HG03039 (cell line): ENCODE measurements at regions not wholly inside any gene's neighbourhood (a gene's known extent, or its start where the extent isn't known, plus 50 kb on each side); places are given as distances from the start of the nearest gene placed in this dataset.
"Not testable (repeated sequence)": the region's sequence is repeated elsewhere in the genome, so short reads cannot be mapped to it uniquely, and the experiment has no call there.

Experiments
- ATAC-seq: cut with Tn5 transposase; IDR thresholded peaks from one replicate; pipeline ENCODE4 v1.9.1; 2021; ENCODE audit warnings: mild to moderate bottlenecking, moderate library complexity; ENCODE audit not compliant: unreplicated experiment

DNA sequence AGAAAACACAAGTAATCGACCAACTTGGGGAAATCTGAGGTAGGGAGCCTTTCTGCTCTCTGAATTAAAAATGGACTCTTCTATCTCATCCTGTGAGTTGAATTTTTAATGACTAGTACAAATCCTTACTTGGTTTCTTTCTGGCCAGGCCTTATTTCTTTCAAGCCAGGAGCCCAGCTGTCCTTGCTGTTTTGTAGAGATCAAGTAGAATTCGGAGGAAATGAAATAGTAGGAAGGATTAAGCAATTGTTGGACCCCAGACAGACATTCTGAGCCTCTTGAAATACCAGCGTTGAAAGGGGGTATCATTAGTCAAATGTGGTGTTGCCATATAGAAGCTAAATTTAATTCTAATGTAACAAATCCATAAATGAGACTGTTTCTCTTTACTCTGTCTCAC, 53.7 kb upstream of the SMIM15 start:
- ATAC-seq = no peak

- no peak for ATAC-seq
Observed at GRCh38 chr5:61216741-61217140, 54.5 kb upstream of the SMIM15 start.

DNA sequence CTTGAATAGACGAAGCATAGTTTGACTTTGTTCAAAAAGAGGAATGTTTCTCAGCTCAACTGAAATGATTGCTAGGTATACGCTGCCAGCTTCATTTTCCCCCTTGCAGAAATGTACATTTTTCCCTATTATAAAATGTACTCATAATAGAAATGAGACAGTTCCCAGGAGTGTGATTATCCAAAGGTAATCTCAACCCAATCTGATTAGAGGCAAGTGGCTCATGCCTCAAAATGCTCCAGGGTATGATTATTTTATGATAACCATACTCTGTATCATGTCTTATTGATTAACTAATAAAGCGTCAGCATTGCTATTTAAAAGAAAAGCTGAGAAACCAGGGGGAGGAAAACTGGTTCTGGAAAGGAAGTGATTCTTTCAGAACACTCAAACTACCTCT, 54.9 kb upstream of the SMIM15 start:
- ATAC-seq = no peak

DNA sequence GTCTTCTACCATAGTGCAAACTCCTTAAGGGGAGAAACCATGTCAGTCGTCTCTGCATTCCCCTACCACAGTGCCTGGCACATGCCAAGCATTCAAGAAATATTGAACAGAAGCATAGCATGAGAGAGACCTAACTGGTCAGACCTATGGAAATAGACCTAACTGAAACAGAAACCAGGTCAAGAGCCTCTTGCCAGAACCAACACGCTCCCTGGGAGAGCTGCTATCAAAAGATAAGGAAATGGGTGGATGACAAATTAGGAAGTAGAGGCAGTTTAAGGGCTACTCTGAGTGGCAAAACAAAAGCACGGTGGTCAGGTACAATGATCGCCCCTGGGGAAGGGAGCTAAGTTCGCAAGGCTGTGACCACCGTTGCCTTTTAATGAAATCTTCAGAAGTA, 66.0 kb upstream of the SMIM15 start:
- no peak for ATAC-seq

DNA sequence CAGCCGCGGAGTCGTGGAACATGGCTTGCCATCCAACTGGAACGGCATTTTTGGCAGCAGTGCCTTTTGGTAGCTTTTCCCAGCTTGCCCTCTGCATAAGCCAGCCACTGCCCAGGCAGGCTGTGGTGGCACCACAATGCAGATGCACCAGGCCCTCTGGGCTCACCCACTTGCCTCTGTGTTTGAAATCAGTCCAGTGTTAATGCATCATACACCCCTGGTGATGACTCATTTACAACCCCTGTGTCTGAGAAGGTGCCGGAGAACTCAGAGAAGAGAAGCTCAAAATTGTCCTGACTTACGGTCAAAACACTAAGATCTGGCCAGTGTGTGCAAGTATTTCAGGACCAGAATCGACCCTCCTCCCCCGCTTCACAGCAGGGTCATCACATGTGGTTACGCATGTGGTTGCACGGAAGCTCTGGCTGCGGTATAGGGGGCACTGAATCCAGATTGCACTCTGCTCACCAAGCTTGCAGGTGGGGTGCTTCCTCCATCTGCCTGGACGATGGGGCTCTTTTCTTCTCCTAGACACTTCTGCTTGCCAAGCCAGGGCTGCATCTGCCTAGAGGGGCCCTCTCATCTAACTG, 66.5 kb upstream of the SMIM15 start:
- ATAC-seq = peak; percentile 57

GRCh38 chr5:61229416-61229815, 67.1 kb upstream of the SMIM15 start:
- no peak for ATAC-seq

- ATAC-seq = no peak
Observed at GRCh38 chr5:61230492-61230891, 68.2 kb upstream of the SMIM15 start.

DNA sequence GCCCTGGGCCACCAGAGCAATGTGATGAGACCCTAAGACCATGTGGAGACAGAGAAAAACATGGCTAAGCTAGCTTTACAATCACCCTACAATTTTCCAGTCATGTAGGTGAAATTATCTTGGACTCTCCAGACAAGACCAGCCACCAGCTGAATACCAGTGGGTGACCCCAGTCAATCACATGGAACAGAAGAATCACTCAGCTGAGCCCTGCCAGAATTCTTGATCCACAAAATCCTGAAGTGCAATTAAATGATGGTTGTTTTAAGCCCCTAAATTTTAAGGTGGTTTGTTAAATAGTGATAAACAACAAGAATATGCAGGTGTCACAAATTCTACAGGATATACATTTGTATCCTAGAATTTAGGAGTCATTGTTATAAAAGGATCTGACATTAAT, 69.5 kb upstream of the SMIM15 start:
- ATAC-seq = no peak

DNA sequence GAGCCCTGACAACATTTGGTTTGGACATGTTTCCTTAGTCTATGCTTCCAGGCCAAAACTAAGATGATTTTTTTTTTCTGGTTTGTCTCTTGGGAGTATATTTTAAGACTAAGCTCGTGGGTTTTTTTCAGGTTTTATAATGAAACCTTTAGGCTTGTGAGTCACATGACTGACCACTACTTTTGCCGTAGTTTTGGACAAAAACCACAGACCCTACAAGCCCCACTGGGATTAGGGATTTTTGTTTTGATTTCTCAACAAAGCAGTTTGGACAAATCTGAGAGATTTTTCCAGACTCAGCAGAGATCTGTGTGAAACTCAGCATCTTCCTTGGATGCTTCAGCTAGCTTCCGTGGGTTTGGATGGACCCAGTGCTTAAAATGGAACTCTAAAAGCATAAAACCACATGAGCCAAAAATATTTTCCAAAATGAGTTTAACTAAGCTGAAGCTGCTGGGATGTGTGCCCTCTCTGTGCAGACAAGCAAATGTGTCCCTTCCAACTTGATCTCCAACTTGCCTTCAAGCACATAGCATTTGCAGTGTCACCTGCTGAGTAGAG, 70.3 kb upstream of the SMIM15 start:
- no peak for ATAC-seq

- ATAC-seq = no peak
Observed at GRCh38 chr5:61234019-61234418, 71.8 kb upstream of the SMIM15 start.

DNA sequence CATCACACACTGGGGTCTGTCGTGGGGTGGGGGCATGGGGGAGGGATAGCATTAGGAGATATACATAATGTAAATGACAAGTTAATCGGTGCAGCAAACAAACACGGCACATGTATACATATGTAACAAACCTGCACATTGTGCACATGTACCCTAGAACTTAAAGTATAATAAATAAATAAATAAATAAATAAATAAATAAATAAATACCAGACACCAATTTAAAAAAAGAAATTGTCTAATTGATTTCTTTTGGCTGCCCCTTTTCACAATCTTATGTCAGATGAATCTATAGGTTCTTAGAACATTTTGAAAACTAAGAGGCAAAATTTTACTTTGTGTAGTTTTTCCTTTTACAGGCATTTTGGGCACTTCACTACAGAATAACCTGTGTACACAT, 74.4 kb upstream of the SMIM15 start:
- ATAC-seq = not testable (repeated sequence)

DNA sequence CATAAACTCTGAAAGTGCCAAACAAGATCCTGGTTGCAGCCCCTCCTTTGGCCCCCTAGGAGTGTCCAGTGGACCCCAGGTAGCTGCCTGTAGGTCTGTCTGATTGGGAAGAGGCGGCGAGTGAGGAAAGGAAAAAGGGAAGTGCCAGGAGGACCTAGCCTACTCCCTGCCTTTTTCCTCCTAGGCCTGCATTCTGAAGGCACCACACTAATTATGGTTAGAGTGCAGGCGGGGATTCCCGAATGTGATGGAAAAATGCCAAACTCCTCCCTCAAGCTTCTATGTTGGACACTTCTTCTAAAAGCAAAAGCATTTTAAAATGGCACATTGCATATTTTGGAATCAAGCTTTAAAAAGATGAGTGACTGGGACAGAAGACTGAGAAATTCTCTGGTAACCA, 83.2 kb upstream of the SMIM15 start:
- ATAC-seq = no peak

GRCh38 chr5:61245936-61246335, 83.7 kb upstream of the SMIM15 start:
- ATAC-seq = no peak

DNA sequence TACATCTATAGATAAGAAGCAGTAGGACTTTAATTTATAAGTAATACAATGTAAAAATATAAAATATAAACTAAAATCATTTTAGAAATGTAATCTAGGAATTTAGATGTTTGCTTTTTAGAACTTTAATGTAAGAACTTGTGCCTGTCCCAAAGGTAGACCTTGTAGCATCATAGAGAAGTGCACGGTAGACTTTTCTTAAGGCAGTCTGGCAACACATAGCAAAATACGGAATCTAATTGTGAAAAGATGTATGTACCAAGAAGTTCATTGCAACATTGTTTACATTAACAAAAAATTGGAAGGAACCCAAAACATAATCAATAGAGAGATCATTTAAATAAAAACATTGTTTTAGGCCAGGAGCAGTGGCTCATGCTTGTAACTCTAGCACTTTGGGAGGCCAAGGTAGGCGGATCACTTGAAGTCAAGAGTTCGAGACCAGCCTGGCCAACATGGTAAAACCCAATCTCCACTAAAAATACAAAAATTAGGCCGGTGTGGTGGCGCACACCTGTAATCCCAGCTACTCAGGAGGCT, 84.6 kb upstream of the SMIM15 start:
- no peak for ATAC-seq

DNA sequence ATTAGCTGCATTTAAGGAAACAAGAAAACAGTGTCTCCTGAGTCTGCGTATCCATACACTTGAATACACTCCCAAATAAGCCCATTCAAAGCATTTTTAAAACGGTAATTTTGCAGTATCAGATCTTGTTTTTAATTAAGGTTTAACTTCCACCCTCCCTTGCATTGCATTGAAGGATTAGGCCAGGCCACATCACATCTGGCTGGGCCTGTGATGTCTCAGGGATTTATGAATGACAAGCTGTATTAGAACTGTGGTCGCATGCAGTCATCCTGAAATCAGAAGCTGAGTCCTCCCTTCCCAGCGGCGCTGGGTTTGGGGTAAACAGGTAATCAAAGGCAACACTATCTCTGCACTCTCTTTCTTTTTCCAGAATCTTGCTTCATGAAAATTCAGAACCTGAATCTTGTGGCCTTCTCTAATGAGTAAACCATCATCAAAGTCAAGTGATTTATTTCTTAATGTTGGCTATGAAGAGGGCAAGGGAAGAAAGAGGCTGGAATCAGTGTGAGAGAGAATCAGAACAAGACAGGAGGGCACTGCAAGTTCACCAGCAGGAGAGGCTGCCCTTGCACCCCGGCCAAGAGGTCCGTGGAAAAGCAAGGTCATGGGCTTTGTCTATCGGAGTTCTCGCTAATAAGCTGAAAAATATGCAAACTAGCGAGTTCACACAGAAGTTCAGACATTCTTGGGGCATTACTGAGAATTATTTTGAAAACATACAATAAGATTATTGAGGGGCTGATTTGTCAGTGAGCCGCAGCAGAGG, 80.0 kb upstream of the ZSWIM6 start:
- ATAC-seq = no peak

DNA sequence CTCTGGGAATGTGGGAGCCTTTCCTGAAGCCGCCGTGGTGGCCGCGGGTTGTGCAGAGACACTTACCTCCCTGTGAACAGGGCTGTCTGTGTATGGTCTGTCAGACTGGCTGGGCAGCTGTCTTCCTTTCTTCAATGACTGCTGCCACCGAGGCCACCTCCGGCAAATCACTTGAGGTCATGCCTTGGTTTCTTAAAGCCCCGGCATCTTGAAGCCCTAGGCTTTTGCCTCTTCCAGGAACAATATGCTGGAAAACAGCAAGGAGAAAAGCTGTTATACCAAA, 79.5 kb upstream of the ZSWIM6 start:
- no peak for ATAC-seq

DNA sequence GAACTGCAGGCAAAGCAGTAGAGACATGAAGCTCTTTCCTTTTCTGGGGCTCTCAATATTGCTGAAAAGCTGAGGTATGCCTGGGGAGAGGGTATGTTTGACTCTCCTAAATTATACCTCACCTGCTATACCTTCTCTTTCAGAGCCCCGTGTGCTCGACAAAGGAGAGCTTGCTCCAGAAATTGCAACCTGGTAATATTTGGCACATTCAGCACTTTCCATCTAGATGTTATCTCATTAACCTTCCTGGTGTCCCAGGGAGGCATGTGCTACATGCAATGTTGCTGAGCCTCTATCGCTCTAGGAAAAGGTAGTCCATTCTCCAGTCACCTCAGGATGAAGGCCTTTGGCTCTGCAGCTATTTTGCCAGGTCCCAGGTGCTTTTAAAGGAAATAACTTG, 78.5 kb upstream of the ZSWIM6 start:
- no peak for ATAC-seq

DNA sequence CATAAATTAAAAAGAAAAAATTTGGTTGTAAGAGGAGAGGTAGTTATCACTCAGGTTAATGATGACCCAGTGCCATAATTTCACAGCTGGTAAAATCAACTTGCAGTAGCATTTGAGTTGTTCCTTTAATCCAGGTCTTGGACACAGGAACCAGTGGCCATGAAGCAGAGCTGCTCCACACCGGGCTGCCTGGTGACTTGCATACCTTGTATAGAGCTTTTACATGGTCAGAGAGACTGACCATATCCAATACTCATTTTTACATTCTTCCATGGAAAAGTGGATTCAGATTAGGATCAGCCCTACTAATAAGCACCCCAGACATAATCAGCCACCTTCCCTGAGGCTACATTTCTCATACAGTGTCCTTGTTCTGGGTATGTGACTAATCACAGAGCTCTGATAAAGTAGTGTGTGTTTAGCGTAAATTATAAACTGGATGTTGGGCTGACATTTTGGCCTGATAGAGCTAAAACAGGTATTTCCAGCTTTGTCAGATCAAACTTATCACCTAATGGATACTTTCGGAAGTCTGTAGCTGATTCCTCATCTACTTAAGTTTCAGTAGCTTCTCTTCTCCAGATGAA, 77.0 kb upstream of the ZSWIM6 start:
- ATAC-seq = no peak

DNA sequence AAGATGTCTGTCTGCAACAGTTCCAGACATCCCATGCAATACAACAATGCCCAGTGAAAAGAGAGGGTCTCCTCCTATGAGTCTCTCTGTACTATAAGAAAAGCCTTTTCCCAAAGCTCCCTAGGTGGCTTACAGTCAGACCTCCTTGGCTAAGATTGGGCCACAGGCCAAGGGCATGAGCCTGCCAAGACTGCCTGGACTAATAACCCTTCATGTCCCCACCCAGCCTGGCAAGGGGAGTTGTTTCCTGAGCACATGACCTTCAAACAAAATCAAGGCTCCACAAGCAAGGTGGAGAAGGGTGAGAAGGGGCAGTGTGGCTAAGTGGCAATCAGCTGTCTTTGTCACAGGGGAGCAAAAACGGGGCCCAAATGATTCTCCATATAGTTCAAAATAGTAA, 75.6 kb upstream of the ZSWIM6 start:
- ATAC-seq = no peak

DNA sequence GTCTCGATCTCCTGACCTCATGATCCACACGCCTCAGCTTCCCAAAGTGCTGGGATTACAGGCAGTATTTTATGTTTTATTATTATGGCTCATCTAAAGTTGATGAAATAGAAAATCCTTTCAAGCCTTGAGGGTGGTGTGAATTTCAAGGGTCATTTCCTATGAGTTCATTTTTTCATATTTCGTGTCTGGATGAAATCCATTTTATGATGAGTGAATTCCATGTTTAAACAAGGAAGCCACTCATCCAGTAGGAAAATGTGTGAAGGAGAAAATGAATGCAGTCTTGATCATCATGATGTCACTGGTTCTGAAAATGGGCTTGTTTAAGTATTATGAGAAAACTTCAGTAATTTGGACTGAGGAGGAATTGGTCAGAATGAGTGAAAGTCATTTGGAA, 74.6 kb upstream of the ZSWIM6 start:
- no peak for ATAC-seq

DNA sequence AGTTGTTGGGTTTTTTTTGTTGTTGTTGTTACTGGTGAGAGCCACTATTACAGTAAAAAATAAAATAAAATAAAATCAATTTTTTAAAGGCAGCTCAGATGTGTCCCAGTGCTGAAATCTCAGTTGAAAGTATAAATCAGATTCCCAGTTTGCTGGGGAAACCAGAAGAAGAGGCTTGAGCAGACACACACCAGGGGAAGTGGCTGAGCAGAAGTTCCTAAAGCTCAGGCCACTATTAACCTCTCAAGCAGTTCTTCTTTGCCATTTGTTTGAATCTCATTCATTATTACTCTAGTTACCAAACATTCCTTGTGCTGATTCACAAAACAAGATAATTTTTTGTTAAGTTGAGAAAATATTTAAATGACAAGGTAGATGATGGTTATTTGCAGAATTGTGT, 70.9 kb upstream of the ZSWIM6 start:
- ATAC-seq = no peak

DNA sequence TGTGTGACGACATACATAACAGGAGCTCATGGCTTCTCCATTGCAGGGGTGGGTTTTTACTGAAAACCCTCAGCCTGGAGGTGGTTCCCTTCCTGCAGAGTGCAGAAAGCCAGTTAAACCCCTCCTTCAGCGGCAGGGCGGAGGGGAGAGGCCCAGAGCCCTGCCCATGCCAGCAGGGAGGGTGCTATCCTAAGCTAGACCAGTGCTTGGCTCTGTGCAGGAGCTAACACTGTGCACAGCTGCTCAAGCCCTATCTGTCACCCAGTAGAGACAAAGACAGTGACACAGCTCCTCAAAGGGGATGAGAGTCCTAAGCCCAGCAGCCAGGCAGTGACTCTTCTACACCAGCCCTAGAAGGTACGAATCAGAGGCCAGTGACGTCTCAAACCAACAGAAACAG, 70.0 kb upstream of the ZSWIM6 start:
- no peak for ATAC-seq
